ENCODE measurements at regions not wholly inside any gene's neighbourhood (a gene's known extent, or its start where the extent isn't known, plus 50 kb on each side); places are given as distances from the start of the nearest gene placed in this dataset.

- TF ChIP-seq SMC3 (IDR thresholded peaks at IDR 0.05): no peak
- TF ChIP-seq RCOR1 (IDR thresholded peaks at IDR 0.05; ENCODE audit: low read depth, low read length): no peak
- no peak for TF ChIP-seq RFX5 (IDR thresholded peaks at IDR 0.05)
- no peak for TF ChIP-seq CTCF (IDR thresholded peaks at IDR 0.05)
- no peak for TF ChIP-seq FOSL2 (IDR thresholded peaks at IDR 0.05)
- TF ChIP-seq FOSL2 (CRISPR knock-in tag; IDR thresholded peaks at IDR 0.05): no peak
- TF ChIP-seq RNF2 (IDR thresholded peaks at IDR 0.05; ENCODE audit: borderline replicate concordance, low read depth): no peak
- no peak for TF ChIP-seq POLR2A (IDR thresholded peaks at IDR 0.05; ENCODE audit: low read length)
- TF ChIP-seq, protein P1, sequence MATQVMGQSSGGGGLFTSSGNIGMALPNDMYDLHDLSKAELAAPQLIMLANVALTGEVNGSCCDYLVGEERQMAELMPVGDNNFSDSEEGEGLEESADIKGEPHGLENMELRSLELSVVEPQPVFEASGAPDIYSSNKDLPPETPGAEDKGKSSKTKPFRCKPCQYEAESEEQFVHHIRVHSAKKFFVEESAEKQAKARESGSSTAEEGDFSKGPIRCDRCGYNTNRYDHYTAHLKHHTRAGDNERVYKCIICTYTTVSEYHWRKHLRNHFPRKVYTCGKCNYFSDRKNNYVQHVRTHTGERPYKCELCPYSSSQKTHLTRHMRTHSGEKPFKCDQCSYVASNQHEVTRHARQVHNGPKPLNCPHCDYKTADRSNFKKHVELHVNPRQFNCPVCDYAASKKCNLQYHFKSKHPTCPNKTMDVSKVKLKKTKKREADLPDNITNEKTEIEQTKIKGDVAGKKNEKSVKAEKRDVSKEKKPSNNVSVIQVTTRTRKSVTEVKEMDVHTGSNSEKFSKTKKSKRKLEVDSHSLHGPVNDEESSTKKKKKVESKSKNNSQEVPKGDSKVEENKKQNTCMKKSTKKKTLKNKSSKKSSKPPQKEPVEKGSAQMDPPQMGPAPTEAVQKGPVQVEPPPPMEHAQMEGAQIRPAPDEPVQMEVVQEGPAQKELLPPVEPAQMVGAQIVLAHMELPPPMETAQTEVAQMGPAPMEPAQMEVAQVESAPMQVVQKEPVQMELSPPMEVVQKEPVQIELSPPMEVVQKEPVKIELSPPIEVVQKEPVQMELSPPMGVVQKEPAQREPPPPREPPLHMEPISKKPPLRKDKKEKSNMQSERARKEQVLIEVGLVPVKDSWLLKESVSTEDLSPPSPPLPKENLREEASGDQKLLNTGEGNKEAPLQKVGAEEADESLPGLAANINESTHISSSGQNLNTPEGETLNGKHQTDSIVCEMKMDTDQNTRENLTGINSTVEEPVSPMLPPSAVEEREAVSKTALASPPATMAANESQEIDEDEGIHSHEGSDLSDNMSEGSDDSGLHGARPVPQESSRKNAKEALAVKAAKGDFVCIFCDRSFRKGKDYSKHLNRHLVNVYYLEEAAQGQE (IDR thresholded peaks at IDR 0.05): no peak
- no peak for TF ChIP-seq CHD2 (IDR thresholded peaks at IDR 0.05; ENCODE audit: low read length, partially characterized antibody)
- no peak for TF ChIP-seq EP300 (IDR thresholded peaks at IDR 0.05)
- TF ChIP-seq POLR2AphosphoS2 (conservative IDR thresholded peaks at IDR 0.05; ENCODE audit: low read length): no peak
- TF ChIP-seq, protein P2, sequence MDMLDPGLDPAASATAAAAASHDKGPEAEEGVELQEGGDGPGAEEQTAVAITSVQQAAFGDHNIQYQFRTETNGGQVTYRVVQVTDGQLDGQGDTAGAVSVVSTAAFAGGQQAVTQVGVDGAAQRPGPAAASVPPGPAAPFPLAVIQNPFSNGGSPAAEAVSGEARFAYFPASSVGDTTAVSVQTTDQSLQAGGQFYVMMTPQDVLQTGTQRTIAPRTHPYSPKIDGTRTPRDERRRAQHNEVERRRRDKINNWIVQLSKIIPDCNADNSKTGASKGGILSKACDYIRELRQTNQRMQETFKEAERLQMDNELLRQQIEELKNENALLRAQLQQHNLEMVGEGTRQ (IDR thresholded peaks at IDR 0.05): no peak
- no peak for TF ChIP-seq ESRRA (IDR thresholded peaks at IDR 0.05; ENCODE audit: borderline replicate concordance, low read length)
These were observed 306.2 kb downstream of the MATN1 start for GRCh38 chr1:30417001-30417700.
